HCT116 (cell line): ENCODE measurements at regions not wholly inside any gene's neighbourhood (a gene's known extent, or its start where the extent isn't known, plus 50 kb on each side); places are given as distances from the start of the nearest gene placed in this dataset.

Experiments used
- ATAC-seq: fragments of 200-7000 bp; cut with Tn5 transposase; 2 replicates; pipeline ENCODE4 v1.9.1; 2020; ENCODE audit warnings: mild to moderate bottlenecking, moderate library complexity
- BruUV-seq: library from RNA; stranded (reverse); fragments of 400-500 nt; replicated peaks from 2 replicates; lab custom pipeline; 2021; lab: Mats Ljungman, UMichigan
- CTCF ChIA-PET: fragments of 300-600 bp; sonication (Branson Sonifier 250); formaldehyde crosslinking; loops from one replicate; lab custom pipeline; 2021; ENCODE audit warnings: antibody characterized with exemption; lab: Charles Lee
- POLR2A ChIA-PET: fragments of 300-600, 350-600 bp; sonication (Branson Sonifier 250); formaldehyde crosslinking; loops from one replicate; lab custom pipeline; 2021; ENCODE audit warnings: antibody characterized with exemption; lab: Charles Lee
- RAD21 ChIA-PET, 2 experiments: fragments of 300-600 bp; sonication (Branson Sonifier 250); formaldehyde crosslinking; loops; one replicate each; lab custom pipeline; 2023; ENCODE audit warnings: low total read pairs in 2 of 2; ENCODE audit not compliant: uncharacterized antibody in 2 of 2, unreplicated experiment in 2 of 2, low non-redundant PET in 1 of 2; lab: Charles Lee
- DNase-seq: peaks from one replicate; pipeline ENCODE4 v3.0.0-alpha.2; 2010; ENCODE audit warnings: low read depth, low spot score
- H2AFZ ChIP-seq: fragments of 200-600 bp; shearing (Covaris generic), sonication (generic); 2 replicates; pipeline ENCODE4 v1.6.1; 2017; ENCODE audit warnings: low read depth, mixed run types, mixed read lengths, antibody characterized with exemption, low read length; ENCODE audit not compliant: poor library complexity, severe bottlenecking
- H3K27ac ChIP-seq: 2 replicates; pipeline ENCODE4 v1.5.1; 2012; ENCODE audit warnings: low read depth, low read length
- H3K27me3 ChIP-seq: fragments of 200-600 bp; sonication (generic); 2 replicates; pipeline ENCODE4 v1.6.1; 2016; ENCODE audit warnings: mixed run types, low read length, mixed read lengths; ENCODE audit not compliant: insufficient read depth
- H3K36me3 ChIP-seq, 2 experiments: fragments of 200-500 bp in 1 of 2; fragments of 200-600 bp in 1 of 2; sonication (Bioruptor generic) in 1 of 2; sonication (generic) in 1 of 2; 2 replicates each; pipeline versions ENCODE4 v1.5.1 to v1.6.1; 2014 to 2016; ENCODE audit warnings: low read length in 2 of 2, inconsistent platforms in 1 of 2, mixed read lengths in 1 of 2, mixed run types in 1 of 2; ENCODE audit not compliant: insufficient read depth in 2 of 2, control insufficient read depth in 1 of 2
- H3K4me1 ChIP-seq, 2 experiments: fragments of 200-600 bp in 1 of 2; sonication (generic) in 1 of 2; 2 replicates each; pipeline versions ENCODE4 v1.5.1 to v1.6.1; 2012 to 2017; ENCODE audit warnings: low read length in 2 of 2, inconsistent platforms in 1 of 2, mild to moderate bottlenecking in 1 of 2, mixed read lengths in 1 of 2, mixed run types in 1 of 2, moderate library complexity in 1 of 2; ENCODE audit not compliant: insufficient read depth in 2 of 2, control insufficient read depth in 1 of 2
- H3K4me2 ChIP-seq: fragments of 200-600 bp; sonication (generic); 2 replicates; pipeline ENCODE4 v1.6.1; 2017; ENCODE audit warnings: mixed run types, low read length, mixed read lengths
- H3K4me3 ChIP-seq, 2 experiments: fragments of 200-600 bp in 1 of 2; sonication (generic) in 1 of 2; replicated peaks in 1 of 2; 2 replicates each; pipeline ENCODE4 v1.5.1; 2011 to 2016; ENCODE audit warnings: low read length in 2 of 2, control low read depth in 1 of 2, low read depth in 1 of 2, mild to moderate bottlenecking in 1 of 2, mixed read lengths in 1 of 2, mixed run types in 1 of 2
- H3K79me2 ChIP-seq: fragments of 200-600 bp; sonication (generic); 2 replicates; pipeline ENCODE4 v1.6.1; 2017; ENCODE audit warnings: mild to moderate bottlenecking, mixed run types, low read length, moderate library complexity, mixed read lengths; ENCODE audit not compliant: insufficient read depth
- H3K9ac ChIP-seq: fragments of 200-600 bp; sonication (generic); 2 replicates; pipeline ENCODE4 v1.6.1; 2016; ENCODE audit warnings: low read length, mixed read lengths
- H3K9me2 ChIP-seq: fragments of 200-600 bp; sonication (generic), shearing (Covaris generic); 2 replicates; pipeline ENCODE4 v1.6.1; 2017; ENCODE audit warnings: mixed run types, mild to moderate bottlenecking, moderate library complexity; ENCODE audit not compliant: insufficient read depth
- H3K9me3 ChIP-seq, 2 experiments: fragments of 200-500 bp in 1 of 2; fragments of 200-600 bp in 1 of 2; sonication (Bioruptor generic) in 1 of 2; sonication (generic) in 1 of 2; 2 replicates each; pipeline ENCODE4 v1.6.1; 2014 to 2017; ENCODE audit warnings: low read length in 2 of 2, mixed read lengths in 2 of 2, inconsistent platforms in 1 of 2, low read depth in 1 of 2, mild to moderate bottlenecking in 1 of 2, mixed run types in 1 of 2, moderate library complexity in 1 of 2; ENCODE audit not compliant: control insufficient read depth in 1 of 2, insufficient read depth in 1 of 2
- H4K20me1 ChIP-seq: fragments of 200-600 bp; sonication (generic), shearing (Covaris generic); 2 replicates; pipeline ENCODE4 v1.6.1; 2017; ENCODE audit warnings: mixed run types, mild to moderate bottlenecking, moderate library complexity; ENCODE audit not compliant: insufficient read depth
- CBX3 ChIP-seq: IDR thresholded peaks from 2 replicates; pipeline ENCODE4 v1.6.1; 2012; ENCODE audit warnings: low read depth
- EGR1 ChIP-seq: IDR thresholded peaks from 2 replicates; pipeline ENCODE4 v1.6.1; 2012; ENCODE audit warnings: low read depth
- EZH2phosphoT487 ChIP-seq: fragments of 200-600 bp; IDR thresholded peaks from 2 replicates; pipeline ENCODE4 v1.6.1; 2018; ENCODE audit warnings: antibody characterized with exemption, borderline replicate concordance
- FOSL1 ChIP-seq: IDR thresholded peaks from 2 replicates; pipeline ENCODE4 v1.6.1; 2012; ENCODE audit warnings: low read depth
- POLR2A ChIP-seq: IDR thresholded peaks from 2 replicates; pipeline ENCODE4 v1.7.0; 2011; ENCODE audit warnings: borderline replicate concordance; ENCODE audit not compliant: insufficient read depth, insufficient read length; ENCODE audit errors: extremely low read depth
- POLR2AphosphoS5 ChIP-seq: IDR thresholded peaks from 2 replicates; pipeline ENCODE4 v1.6.1; 2011; ENCODE audit warnings: mild to moderate bottlenecking, low read depth, low read length, moderate library complexity
- SP1 ChIP-seq: IDR thresholded peaks from 2 replicates; pipeline ENCODE4 v1.6.1; 2012; ENCODE audit warnings: low read depth
- ZNF274 ChIP-seq: fragments of 200-500 bp; sonication (Bioruptor generic); IDR thresholded peaks from 2 replicates; pipeline ENCODE4 v1.6.1; 2014; ENCODE audit warnings: mild to moderate bottlenecking, low read depth, low read length, inconsistent platforms
- intact Hi-C: fragments of 100-400 bp; cut with micrococcal nuclease; formaldehyde crosslinking; loops from 2 replicates; pipeline ENCODE4 v1.10.0; 2022
- TF ChIP-seq, protein P1 (sequence below): IDR thresholded peaks from 2 replicates; pipeline ENCODE4 v1.6.1; 2012
- TF ChIP-seq, protein P2 (sequence below): IDR thresholded peaks from 2 replicates; pipeline ENCODE4 v1.6.1; 2012; ENCODE audit warnings: low read depth
- TF ChIP-seq, protein P3 (sequence below), 3 experiments: fragments of 200-600 bp in 1 of 3; sonication (generic) in 1 of 3; IDR thresholded peaks in 2 of 3; conservative IDR thresholded peaks in 1 of 3; 2 replicates each; pipeline ENCODE4 v1.5.1; 2012 to 2017; ENCODE audit warnings: low read depth in 2 of 3, low read length in 2 of 3, antibody characterized with exemption in 1 of 3, borderline replicate concordance in 1 of 3, control low read depth in 1 of 3, mild to moderate bottlenecking in 1 of 3, mixed read lengths in 1 of 3, mixed run types in 1 of 3, moderate library complexity in 1 of 3; ENCODE audit not compliant: insufficient read depth in 1 of 3

DNA sequence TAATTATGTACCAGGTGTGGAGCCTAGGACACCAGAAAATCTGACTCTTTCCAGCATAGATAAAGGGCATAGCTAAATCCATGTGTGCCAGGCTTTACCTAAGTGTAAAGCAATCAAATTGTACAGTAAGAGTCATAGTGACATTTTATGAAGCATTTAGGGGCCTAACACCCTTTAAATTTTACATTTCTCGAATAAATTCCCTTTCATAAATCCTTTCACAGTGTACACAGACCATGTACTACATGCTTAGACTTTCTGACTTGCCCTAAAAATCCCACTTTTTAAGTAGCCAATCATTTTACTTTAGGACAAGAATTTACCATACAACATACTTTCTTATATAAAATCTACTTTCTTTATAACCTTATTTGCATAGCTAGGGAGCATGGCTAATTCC lies 727.6 kb upstream of the LUZP2 start:
- H2AFZ ChIP-seq = no peak overlapping the region
- CTCF ChIA-PET = no interaction called here
- no peak overlapping the region for H3K4me3 ChIP-seq
- no peaks in the 10 kb centered on the region for H3K27me3 ChIP-seq
- H4K20me1 ChIP-seq = no peaks in the 10 kb centered on the region
- H3K27ac ChIP-seq = no peak overlapping the region
- H3K36me3 ChIP-seq = no peaks in the 10 kb centered on the region
- H3K79me2 ChIP-seq = no peaks in the 10 kb centered on the region
- POLR2A ChIA-PET = no interaction called here
- TF ChIP-seq POLR2AphosphoS5 (no peak), EZH2phosphoT487 (no peak), POLR2A (no peak), SP1 (no peak), FOSL1 (no peak), EGR1 (no peak), ZNF274 (no peak), CBX3 (no peak)
- TF ChIP-seq, protein P1, sequence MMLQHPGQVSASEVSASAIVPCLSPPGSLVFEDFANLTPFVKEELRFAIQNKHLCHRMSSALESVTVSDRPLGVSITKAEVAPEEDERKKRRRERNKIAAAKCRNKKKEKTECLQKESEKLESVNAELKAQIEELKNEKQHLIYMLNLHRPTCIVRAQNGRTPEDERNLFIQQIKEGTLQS = no peak
- TF ChIP-seq, protein P2, sequence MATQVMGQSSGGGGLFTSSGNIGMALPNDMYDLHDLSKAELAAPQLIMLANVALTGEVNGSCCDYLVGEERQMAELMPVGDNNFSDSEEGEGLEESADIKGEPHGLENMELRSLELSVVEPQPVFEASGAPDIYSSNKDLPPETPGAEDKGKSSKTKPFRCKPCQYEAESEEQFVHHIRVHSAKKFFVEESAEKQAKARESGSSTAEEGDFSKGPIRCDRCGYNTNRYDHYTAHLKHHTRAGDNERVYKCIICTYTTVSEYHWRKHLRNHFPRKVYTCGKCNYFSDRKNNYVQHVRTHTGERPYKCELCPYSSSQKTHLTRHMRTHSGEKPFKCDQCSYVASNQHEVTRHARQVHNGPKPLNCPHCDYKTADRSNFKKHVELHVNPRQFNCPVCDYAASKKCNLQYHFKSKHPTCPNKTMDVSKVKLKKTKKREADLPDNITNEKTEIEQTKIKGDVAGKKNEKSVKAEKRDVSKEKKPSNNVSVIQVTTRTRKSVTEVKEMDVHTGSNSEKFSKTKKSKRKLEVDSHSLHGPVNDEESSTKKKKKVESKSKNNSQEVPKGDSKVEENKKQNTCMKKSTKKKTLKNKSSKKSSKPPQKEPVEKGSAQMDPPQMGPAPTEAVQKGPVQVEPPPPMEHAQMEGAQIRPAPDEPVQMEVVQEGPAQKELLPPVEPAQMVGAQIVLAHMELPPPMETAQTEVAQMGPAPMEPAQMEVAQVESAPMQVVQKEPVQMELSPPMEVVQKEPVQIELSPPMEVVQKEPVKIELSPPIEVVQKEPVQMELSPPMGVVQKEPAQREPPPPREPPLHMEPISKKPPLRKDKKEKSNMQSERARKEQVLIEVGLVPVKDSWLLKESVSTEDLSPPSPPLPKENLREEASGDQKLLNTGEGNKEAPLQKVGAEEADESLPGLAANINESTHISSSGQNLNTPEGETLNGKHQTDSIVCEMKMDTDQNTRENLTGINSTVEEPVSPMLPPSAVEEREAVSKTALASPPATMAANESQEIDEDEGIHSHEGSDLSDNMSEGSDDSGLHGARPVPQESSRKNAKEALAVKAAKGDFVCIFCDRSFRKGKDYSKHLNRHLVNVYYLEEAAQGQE = no peak
- TF ChIP-seq, protein P3, sequence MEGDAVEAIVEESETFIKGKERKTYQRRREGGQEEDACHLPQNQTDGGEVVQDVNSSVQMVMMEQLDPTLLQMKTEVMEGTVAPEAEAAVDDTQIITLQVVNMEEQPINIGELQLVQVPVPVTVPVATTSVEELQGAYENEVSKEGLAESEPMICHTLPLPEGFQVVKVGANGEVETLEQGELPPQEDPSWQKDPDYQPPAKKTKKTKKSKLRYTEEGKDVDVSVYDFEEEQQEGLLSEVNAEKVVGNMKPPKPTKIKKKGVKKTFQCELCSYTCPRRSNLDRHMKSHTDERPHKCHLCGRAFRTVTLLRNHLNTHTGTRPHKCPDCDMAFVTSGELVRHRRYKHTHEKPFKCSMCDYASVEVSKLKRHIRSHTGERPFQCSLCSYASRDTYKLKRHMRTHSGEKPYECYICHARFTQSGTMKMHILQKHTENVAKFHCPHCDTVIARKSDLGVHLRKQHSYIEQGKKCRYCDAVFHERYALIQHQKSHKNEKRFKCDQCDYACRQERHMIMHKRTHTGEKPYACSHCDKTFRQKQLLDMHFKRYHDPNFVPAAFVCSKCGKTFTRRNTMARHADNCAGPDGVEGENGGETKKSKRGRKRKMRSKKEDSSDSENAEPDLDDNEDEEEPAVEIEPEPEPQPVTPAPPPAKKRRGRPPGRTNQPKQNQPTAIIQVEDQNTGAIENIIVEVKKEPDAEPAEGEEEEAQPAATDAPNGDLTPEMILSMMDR (IDR thresholded peaks at IDR 0.05 in 2 of 3, conservative IDR thresholded peaks at IDR 0.05 in 1 of 3; ENCODE audit: borderline replicate concordance in 1 of 3, insufficient read depth in 1 of 3, low read depth in 2 of 3, low read length in 2 of 3) = no peak
- RAD21 ChIA-PET = no interaction called here
- H3K4me2 ChIP-seq = no peak overlapping the region
- intact Hi-C loops = no loop called here
- no TSS peak for BruUV-seq
- ATAC-seq (no peak), DNase-seq (no peak)
- no peaks in the 10 kb centered on the region for H3K4me1 ChIP-seq
- H3K9me3 ChIP-seq = peaks cover 5 to 13% of the 10 kb centered on the region in 2 experiments; a peak in 2 of 4 replicates
- no peak overlapping the region for H3K9ac ChIP-seq
- H3K9me2 ChIP-seq = no peaks in the 10 kb centered on the region
